K562 (cell line): ENCODE measurements at regions not wholly inside any gene's neighbourhood (a gene's known extent, or its start where the extent isn't known, plus 50 kb on each side); places are given as distances from the start of the nearest gene placed in this dataset.

Source experiments
- XRCC3 ChIP-seq: fragments of 450-650 bp; IDR thresholded peaks from 2 replicates; pipeline ENCODE4 v1.6.1; 2017; ENCODE audit warnings: mild to moderate bottlenecking, moderate library complexity
- ZFP36 ChIP-seq: fragments of 150-350 bp; IDR thresholded peaks from 2 replicates; pipeline ENCODE4 v1.6.1; 2018; ENCODE audit warnings: low read length, low read depth; ENCODE audit not compliant: partially characterized antibody
- TF ChIP-seq, protein P1 (sequence below): sonication (generic); formaldehyde crosslinking; IDR thresholded peaks from 2 replicates; pipeline ENCODE4 v1.8.1; 2023; ENCODE audit warnings: mild to moderate bottlenecking, missing genetic modification reagents
- TF ChIP-seq, protein P2 (sequence below): fragments of 250-450 bp; sonication (Bioruptor Pico); IDR thresholded peaks from 2 replicates; pipeline ENCODE4 v1.4.0; 2020; ENCODE audit warnings: mild to moderate bottlenecking, moderate library complexity
- TF ChIP-seq, protein P3 (sequence below), 2 experiments: fragments of 450-650 bp in 1 of 2; IDR thresholded peaks; 2 replicates each; pipeline ENCODE4 v1.6.1; 2011 to 2017; ENCODE audit warnings: low read depth in 2 of 2, antibody characterized with exemption in 1 of 2, borderline replicate concordance in 1 of 2, low read length in 1 of 2, mild to moderate bottlenecking in 1 of 2, mixed read lengths in 1 of 2; ENCODE audit not compliant: control insufficient read depth in 1 of 2

DNA sequence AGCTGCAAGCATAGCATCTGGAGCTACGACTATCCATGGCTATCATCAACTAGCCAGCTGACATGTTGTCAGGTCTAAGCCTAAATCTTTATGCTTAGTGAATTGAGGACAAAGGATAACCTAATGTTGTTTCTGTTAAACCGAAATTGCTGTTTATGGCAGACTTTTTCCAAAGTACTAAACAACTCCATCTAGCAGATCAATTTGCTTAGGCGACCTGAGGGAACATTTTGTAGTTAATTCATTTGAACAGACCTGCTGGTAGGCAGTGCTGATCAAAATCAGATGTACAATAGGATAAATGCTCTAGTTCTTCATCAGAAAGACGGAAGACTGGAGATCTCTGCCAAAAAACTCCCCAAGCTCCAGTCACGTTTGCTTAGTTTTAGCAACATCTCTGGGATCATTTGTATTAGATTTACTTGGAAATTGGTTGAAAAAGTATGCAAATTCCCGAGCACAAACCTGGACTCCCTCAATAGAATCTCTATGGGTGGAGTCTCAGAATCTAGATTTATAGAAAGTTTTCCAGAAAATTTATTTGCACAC lies 301.6 kb upstream of the NRP1 start (continued):
- TF ChIP-seq ZFP36 (no peak), XRCC3 (no peak)
- TF ChIP-seq, protein P1, sequence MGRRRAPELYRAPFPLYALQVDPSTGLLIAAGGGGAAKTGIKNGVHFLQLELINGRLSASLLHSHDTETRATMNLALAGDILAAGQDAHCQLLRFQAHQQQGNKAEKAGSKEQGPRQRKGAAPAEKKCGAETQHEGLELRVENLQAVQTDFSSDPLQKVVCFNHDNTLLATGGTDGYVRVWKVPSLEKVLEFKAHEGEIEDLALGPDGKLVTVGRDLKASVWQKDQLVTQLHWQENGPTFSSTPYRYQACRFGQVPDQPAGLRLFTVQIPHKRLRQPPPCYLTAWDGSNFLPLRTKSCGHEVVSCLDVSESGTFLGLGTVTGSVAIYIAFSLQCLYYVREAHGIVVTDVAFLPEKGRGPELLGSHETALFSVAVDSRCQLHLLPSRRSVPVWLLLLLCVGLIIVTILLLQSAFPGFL, result no peak
- TF ChIP-seq, protein P2, sequence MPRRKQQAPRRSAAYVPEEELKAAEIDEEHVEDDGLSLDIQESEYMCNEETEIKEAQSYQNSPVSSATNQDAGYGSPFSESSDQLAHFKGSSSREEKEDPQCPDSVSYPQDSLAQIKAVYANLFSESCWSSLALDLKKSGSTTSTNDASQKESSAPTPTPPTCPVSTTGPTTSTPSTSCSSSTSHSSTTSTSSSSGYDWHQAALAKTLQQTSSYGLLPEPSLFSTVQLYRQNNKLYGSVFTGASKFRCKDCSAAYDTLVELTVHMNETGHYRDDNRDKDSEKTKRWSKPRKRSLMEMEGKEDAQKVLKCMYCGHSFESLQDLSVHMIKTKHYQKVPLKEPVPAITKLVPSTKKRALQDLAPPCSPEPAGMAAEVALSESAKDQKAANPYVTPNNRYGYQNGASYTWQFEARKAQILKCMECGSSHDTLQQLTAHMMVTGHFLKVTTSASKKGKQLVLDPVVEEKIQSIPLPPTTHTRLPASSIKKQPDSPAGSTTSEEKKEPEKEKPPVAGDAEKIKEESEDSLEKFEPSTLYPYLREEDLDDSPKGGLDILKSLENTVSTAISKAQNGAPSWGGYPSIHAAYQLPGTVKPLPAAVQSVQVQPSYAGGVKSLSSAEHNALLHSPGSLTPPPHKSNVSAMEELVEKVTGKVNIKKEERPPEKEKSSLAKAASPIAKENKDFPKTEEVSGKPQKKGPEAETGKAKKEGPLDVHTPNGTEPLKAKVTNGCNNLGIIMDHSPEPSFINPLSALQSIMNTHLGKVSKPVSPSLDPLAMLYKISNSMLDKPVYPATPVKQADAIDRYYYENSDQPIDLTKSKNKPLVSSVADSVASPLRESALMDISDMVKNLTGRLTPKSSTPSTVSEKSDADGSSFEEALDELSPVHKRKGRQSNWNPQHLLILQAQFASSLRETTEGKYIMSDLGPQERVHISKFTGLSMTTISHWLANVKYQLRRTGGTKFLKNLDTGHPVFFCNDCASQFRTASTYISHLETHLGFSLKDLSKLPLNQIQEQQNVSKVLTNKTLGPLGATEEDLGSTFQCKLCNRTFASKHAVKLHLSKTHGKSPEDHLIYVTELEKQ (CRISPR knock-in tag), result no peak
- TF ChIP-seq, protein P3, sequence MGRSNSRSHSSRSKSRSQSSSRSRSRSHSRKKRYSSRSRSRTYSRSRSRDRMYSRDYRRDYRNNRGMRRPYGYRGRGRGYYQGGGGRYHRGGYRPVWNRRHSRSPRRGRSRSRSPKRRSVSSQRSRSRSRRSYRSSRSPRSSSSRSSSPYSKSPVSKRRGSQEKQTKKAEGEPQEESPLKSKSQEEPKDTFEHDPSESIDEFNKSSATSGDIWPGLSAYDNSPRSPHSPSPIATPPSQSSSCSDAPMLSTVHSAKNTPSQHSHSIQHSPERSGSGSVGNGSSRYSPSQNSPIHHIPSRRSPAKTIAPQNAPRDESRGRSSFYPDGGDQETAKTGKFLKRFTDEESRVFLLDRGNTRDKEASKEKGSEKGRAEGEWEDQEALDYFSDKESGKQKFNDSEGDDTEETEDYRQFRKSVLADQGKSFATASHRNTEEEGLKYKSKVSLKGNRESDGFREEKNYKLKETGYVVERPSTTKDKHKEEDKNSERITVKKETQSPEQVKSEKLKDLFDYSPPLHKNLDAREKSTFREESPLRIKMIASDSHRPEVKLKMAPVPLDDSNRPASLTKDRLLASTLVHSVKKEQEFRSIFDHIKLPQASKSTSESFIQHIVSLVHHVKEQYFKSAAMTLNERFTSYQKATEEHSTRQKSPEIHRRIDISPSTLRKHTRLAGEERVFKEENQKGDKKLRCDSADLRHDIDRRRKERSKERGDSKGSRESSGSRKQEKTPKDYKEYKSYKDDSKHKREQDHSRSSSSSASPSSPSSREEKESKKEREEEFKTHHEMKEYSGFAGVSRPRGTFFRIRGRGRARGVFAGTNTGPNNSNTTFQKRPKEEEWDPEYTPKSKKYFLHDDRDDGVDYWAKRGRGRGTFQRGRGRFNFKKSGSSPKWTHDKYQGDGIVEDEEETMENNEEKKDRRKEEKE (IDR thresholded peaks at IDR 0.05; ENCODE audit: borderline replicate concordance in 1 of 2, control insufficient read depth in 1 of 2, low read depth in 2 of 2, low read length in 1 of 2), result no peak
